ENCODE measurements at regions not wholly inside any gene's neighbourhood (a gene's known extent, or its start where the extent isn't known, plus 50 kb on each side); places are given as distances from the start of the nearest gene placed in this dataset.

- no peaks in the 10 kb centered on the region for H3K9me3 ChIP-seq (ENCODE audit: insufficient read depth, low read length, severe bottlenecking)
- ATAC-seq (ENCODE audit: insufficient read depth, low read depth) = no peak
Measured at GRCh38 chr7:113652501-113652900, 266.3 kb downstream of the PPP1R3A start.

GRCh38 chr7:113649556-113649955, 269.3 kb downstream of the PPP1R3A start:
- H3K9ac ChIP-seq (ENCODE audit: low read depth, low read length) = no peak overlapping the region
- DNase-seq = no peak
- no peak overlapping the region for H3K4me3 ChIP-seq (ENCODE audit: low read depth in 1 of 2, low read length in 2 of 2)
- H3K9me3 ChIP-seq (ENCODE audit: insufficient read depth, low read length, severe bottlenecking) = no peaks in the 10 kb centered on the region
- TF ChIP-seq CTCF (IDR thresholded peaks at IDR 0.05; ENCODE audit: borderline replicate concordance, extremely low read depth, low read length, poor library complexity, severe bottlenecking) (no peak), EZH2 (IDR thresholded peaks at IDR 0.05; ENCODE audit: borderline replicate concordance, low read depth, low read length, severe bottlenecking) (no peak)
- no peak overlapping the region for H3K4me2 ChIP-seq (ENCODE audit: insufficient read depth, low read length)
- ATAC-seq (ENCODE audit: insufficient read depth, low read depth) = no peak
- H3K4me1 ChIP-seq (ENCODE audit: insufficient read depth, low read length) = no peaks in the 10 kb centered on the region
- no peaks in the 10 kb centered on the region for H4K20me1 ChIP-seq (ENCODE audit: insufficient read depth, low read length)
- H3K27me3 ChIP-seq (ENCODE audit: insufficient read depth, low read length, poor library complexity) = no peaks in the 10 kb centered on the region
- H3K27ac ChIP-seq (ENCODE audit: low read length) = no peak overlapping the region
- no peaks in the 10 kb centered on the region for H3K36me3 ChIP-seq (ENCODE audit: insufficient read depth, low read length)
- H2AFZ ChIP-seq (ENCODE audit: low read depth, low read length) = no peak overlapping the region
- no peaks in the 10 kb centered on the region for H3K79me2 ChIP-seq (ENCODE audit: insufficient read depth, low read length)

More at GRCh38 chr7:113652501-113652900, 266.3 kb downstream of the PPP1R3A start:
- Histone ChIP-seq H2AFZ (ENCODE audit: low read depth, low read length) (no peak overlapping the region), H3K79me2 (ENCODE audit: insufficient read depth, low read length) (no peaks in the 10 kb centered on the region), H3K4me1 (ENCODE audit: insufficient read depth, low read length) (no peaks in the 10 kb centered on the region), H3K27me3 (ENCODE audit: insufficient read depth, low read length, poor library complexity) (no peaks in the 10 kb centered on the region), H3K27ac (ENCODE audit: low read length) (no peak overlapping the region), H3K4me2 (ENCODE audit: insufficient read depth, low read length) (no peak overlapping the region), H3K36me3 (ENCODE audit: insufficient read depth, low read length) (no peaks in the 10 kb centered on the region), H3K9ac (ENCODE audit: low read depth, low read length) (no peak overlapping the region), H4K20me1 (ENCODE audit: insufficient read depth, low read length) (no peaks in the 10 kb centered on the region), H3K4me3 (ENCODE audit: low read depth in 1 of 2, low read length in 2 of 2) (no peak overlapping the region)
- no peak for TF ChIP-seq CTCF (IDR thresholded peaks at IDR 0.05; ENCODE audit: borderline replicate concordance, extremely low read depth, low read length, poor library complexity, severe bottlenecking)
- DNase-seq = no peak

GRCh38 chr7:113639221-113639620, 279.6 kb downstream of the PPP1R3A start:
- no peaks in the 10 kb centered on the region for H3K27me3 ChIP-seq (ENCODE audit: insufficient read depth, low read length, poor library complexity)
- H2AFZ ChIP-seq (ENCODE audit: low read depth, low read length) = no peak overlapping the region
- no peaks in the 10 kb centered on the region for H3K79me2 ChIP-seq (ENCODE audit: insufficient read depth, low read length)
- ATAC-seq (ENCODE audit: insufficient read depth, low read depth) (no peak), DNase-seq (no peak)
- H3K4me1 ChIP-seq (ENCODE audit: insufficient read depth, low read length) = no peaks in the 10 kb centered on the region
- TF ChIP-seq EZH2 (IDR thresholded peaks at IDR 0.05; ENCODE audit: borderline replicate concordance, low read depth, low read length, severe bottlenecking) (no peak), CTCF (IDR thresholded peaks at IDR 0.05; ENCODE audit: borderline replicate concordance, extremely low read depth, low read length, poor library complexity, severe bottlenecking) (no peak)
- no peaks in the 10 kb centered on the region for H3K36me3 ChIP-seq (ENCODE audit: insufficient read depth, low read length)
- no peak overlapping the region for H3K4me2 ChIP-seq (ENCODE audit: insufficient read depth, low read length)
- peaks cover 3% of the 10 kb centered on the region for H3K9me3 ChIP-seq (ENCODE audit: insufficient read depth, low read length, severe bottlenecking)
- H3K9ac ChIP-seq (ENCODE audit: low read depth, low read length) = no peak overlapping the region
- no peaks in the 10 kb centered on the region for H4K20me1 ChIP-seq (ENCODE audit: insufficient read depth, low read length)
- H3K4me3 ChIP-seq (ENCODE audit: low read depth in 1 of 2, low read length in 2 of 2) = no peak overlapping the region
- no peak overlapping the region for H3K27ac ChIP-seq (ENCODE audit: low read length)

All from DND-41 (cell line).